ENCODE measurements at regions not wholly inside any gene's neighbourhood (a gene's known extent, or its start where the extent isn't known, plus 50 kb on each side); places are given as distances from the start of the nearest gene placed in this dataset.

DNA sequence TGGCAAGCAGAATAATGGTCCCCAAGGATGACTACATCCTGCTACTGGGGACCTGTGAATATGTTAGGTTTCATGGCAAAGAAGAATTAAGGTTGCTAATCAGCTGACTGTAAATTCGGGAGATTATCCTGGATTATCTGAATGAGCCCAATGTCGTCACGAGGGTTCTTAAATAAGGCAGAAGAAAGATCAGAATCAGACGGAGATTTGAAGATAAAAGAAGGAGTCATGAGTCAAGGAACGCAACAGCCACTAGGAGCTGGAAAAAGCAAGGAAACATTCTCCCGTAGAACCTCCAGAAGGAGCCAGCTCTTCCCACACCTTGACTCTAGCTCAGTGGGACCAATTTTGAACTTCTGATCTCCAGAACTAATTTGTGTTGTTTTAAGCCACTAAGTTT lies 82.9 kb upstream of the APBB1IP start:
- Histone ChIP-seq H3K27me3 (no peaks in the 10 kb centered on the region), H3K9me3 (no peaks in the 10 kb centered on the region), H3K36me3 (no peaks in the 10 kb centered on the region), H3K27ac (no peak overlapping the region), H3K4me1 (no peaks in the 10 kb centered on the region), H3K4me3 (no peak overlapping the region)
- WGBS, 2 donors (ENCODE audit: low coverage in 1 of 2): 69 to 79% methylated on average over 5 to 6 of the region's 6 CpGs
- TF ChIP-seq, protein P1, sequence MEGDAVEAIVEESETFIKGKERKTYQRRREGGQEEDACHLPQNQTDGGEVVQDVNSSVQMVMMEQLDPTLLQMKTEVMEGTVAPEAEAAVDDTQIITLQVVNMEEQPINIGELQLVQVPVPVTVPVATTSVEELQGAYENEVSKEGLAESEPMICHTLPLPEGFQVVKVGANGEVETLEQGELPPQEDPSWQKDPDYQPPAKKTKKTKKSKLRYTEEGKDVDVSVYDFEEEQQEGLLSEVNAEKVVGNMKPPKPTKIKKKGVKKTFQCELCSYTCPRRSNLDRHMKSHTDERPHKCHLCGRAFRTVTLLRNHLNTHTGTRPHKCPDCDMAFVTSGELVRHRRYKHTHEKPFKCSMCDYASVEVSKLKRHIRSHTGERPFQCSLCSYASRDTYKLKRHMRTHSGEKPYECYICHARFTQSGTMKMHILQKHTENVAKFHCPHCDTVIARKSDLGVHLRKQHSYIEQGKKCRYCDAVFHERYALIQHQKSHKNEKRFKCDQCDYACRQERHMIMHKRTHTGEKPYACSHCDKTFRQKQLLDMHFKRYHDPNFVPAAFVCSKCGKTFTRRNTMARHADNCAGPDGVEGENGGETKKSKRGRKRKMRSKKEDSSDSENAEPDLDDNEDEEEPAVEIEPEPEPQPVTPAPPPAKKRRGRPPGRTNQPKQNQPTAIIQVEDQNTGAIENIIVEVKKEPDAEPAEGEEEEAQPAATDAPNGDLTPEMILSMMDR (IDR thresholded peaks at IDR 0.05): no peak
- TF ChIP-seq EP300 (IDR thresholded peaks at IDR 0.05): no peak
- TF ChIP-seq POLR2AphosphoS5 (IDR thresholded peaks at IDR 0.05): no peak
- no peak for TF ChIP-seq POLR2A (IDR thresholded peaks at IDR 0.05)
- ATAC-seq: no peak

- Histone ChIP-seq H3K9me3 (no peaks in the 10 kb centered on the region), H3K27me3 (no peaks in the 10 kb centered on the region), H3K36me3 (no peaks in the 10 kb centered on the region), H3K4me3 (no peak overlapping the region), H3K27ac (no peak overlapping the region), H3K4me1 (no peaks in the 10 kb centered on the region)
- ATAC-seq: no peak
- 42 to 50% methylated on average over 1 of the region's 1 CpG for WGBS, 2 donors (ENCODE audit: low coverage in 1 of 2)
- no peak for TF ChIP-seq POLR2A (IDR thresholded peaks at IDR 0.05)
Observed at GRCh38 chr10:26357203-26357602, 80.9 kb upstream of the APBB1IP start.

DNA sequence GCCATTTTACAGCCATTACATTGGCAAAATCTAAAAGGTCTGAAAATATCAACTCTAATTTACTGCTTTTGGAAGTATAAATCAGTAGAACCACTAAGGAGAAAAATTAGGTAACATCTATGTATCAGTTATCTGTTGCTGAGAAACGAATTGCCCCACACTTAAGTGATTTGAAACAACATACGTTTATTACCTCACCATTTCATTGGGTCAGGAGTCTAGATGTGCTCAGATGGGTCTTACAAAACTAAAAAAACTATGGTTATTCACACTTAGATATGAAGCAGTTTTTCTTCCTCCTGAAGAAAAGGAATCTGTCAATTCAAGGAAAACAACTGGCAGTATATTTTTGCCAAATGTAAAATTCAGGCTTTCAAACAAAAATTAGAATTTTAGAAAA lies 80.1 kb upstream of the APBB1IP start:
- no peaks in the 10 kb centered on the region for H3K36me3 ChIP-seq
- 13 to 32% methylated on average over 2 of the region's 2 CpGs for WGBS, 2 donors (ENCODE audit: low coverage in 1 of 2)
- H3K27ac ChIP-seq: no peak overlapping the region
- no peaks in the 10 kb centered on the region for H3K27me3 ChIP-seq
- no peaks in the 10 kb centered on the region for H3K9me3 ChIP-seq
- H3K4me3 ChIP-seq: no peak overlapping the region
- no peaks in the 10 kb centered on the region for H3K4me1 ChIP-seq
- TF ChIP-seq, protein P1 (IDR thresholded peaks at IDR 0.05): no peak
- TF ChIP-seq POLR2AphosphoS5 (IDR thresholded peaks at IDR 0.05): no peak
- no peak for ATAC-seq

GRCh38 chr10:26359670-26360069 lies 78.5 kb upstream of the APBB1IP start:
- TF ChIP-seq, protein P1 (IDR thresholded peaks at IDR 0.05): no peak
- TF ChIP-seq POLR2AphosphoS5 (IDR thresholded peaks at IDR 0.05) (no peak), EP300 (IDR thresholded peaks at IDR 0.05) (no peak), POLR2A (IDR thresholded peaks at IDR 0.05) (no peak)
- H3K9me3 ChIP-seq: no peaks in the 10 kb centered on the region
- no peaks in the 10 kb centered on the region for H3K36me3 ChIP-seq
- 60% methylated on average over 1 of the region's 1 CpG; no CpG with 5 or more reads in 1 of the 2 donors for WGBS, 2 donors (ENCODE audit: low coverage in 1 of 2)
- H3K4me1 ChIP-seq: no peaks in the 10 kb centered on the region
- H3K27ac ChIP-seq: no peak overlapping the region
- H3K4me3 ChIP-seq: no peak overlapping the region
- H3K27me3 ChIP-seq: no peaks in the 10 kb centered on the region
- ATAC-seq: no peak

- H3K36me3 ChIP-seq: no peaks in the 10 kb centered on the region
- 67 to 72% methylated on average over 3 of the region's 3 CpGs for WGBS, 2 donors (ENCODE audit: low coverage in 1 of 2)
- no peak overlapping the region for H3K27ac ChIP-seq
- H3K27me3 ChIP-seq: no peaks in the 10 kb centered on the region
- H3K9me3 ChIP-seq: no peaks in the 10 kb centered on the region
- no peaks in the 10 kb centered on the region for H3K4me1 ChIP-seq
- no peak overlapping the region for H3K4me3 ChIP-seq
- no peak for TF ChIP-seq EP300 (IDR thresholded peaks at IDR 0.05)
- TF ChIP-seq, protein P1 (IDR thresholded peaks at IDR 0.05): no peak
- no peak for TF ChIP-seq POLR2AphosphoS5 (IDR thresholded peaks at IDR 0.05)
- no peak for TF ChIP-seq POLR2A (IDR thresholded peaks at IDR 0.05)
- no peak for ATAC-seq
Observed at GRCh38 chr10:26361351-26361750, 76.8 kb upstream of the APBB1IP start.

GRCh38 chr10:26361971-26362370 lies 76.2 kb upstream of the APBB1IP start:
- 0 to 4% methylated on average over 1 of the region's 1 CpG for WGBS, 2 donors (ENCODE audit: low coverage in 1 of 2)
- no peak for ATAC-seq
- H3K27me3 ChIP-seq: no peaks in the 10 kb centered on the region

More at GRCh38 chr10:26361971-26362370, 76.2 kb upstream of the APBB1IP start:
- H3K36me3 ChIP-seq: no peaks in the 10 kb centered on the region
- H3K4me1 ChIP-seq: no peaks in the 10 kb centered on the region
- TF ChIP-seq, protein P1 (IDR thresholded peaks at IDR 0.05): no peak
- TF ChIP-seq EP300 (IDR thresholded peaks at IDR 0.05): no peak
- no peak for TF ChIP-seq POLR2AphosphoS5 (IDR thresholded peaks at IDR 0.05)
- no peak for TF ChIP-seq POLR2A (IDR thresholded peaks at IDR 0.05)
- H3K9me3 ChIP-seq: no peaks in the 10 kb centered on the region
- H3K4me3 ChIP-seq: no peak overlapping the region
- no peak overlapping the region for H3K27ac ChIP-seq

All from gastroesophageal sphincter (tissue), 4 donors.